ENCODE measurements at regions not wholly inside any gene's neighbourhood (a gene's known extent, or its start where the extent isn't known, plus 50 kb on each side); places are given as distances from the start of the nearest gene placed in this dataset.

DNA sequence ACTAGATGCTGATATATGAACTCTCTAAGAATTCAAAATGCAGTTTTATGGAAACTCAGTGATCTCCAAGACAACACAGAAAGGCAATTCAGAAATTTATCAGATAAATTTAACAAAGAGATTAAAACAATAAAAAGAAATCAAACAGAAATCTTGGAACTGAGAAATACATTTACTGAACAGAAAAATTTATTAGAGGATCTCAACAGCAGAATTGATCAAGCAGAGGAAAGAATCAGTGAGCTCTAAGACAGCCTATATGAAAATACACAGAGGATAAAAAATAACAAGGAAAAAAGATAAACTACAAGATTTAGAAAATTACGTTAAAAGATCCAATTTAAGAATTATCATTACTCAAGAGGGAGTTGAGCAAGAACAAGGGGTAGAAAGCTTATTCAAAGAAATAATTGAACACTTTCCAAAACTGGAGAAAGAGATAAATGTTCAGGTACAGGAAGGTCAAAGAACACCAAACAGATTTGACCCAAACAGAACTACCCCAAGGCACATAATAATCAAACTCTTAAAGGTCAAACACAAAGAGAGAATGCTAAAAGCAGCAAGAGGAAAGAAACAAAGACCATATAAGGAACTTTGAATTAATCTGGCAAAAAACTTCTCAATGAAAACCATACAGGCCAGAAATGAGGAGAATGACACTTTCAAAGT lies 103.1 kb downstream of the APIP start:
- FAIRE-seq (no peak), DNase-seq (ENCODE audit: low read depth) (no peak)
- Histone ChIP-seq H3K27me3 (ENCODE audit: insufficient read depth, low read length) (no peaks in the 10 kb centered on the region), H3K36me3 (ENCODE audit: insufficient read depth, low read length) (no peaks in the 10 kb centered on the region), H3K9me3 (ENCODE audit: insufficient read depth, low read depth, low read length) (no peaks in the 10 kb centered on the region), H3K4me2 (ENCODE audit: low read length) (no peak overlapping the region), H3K9ac (ENCODE audit: low read length) (no peak overlapping the region), H3K79me2 (ENCODE audit: insufficient read depth, low read length) (no peaks in the 10 kb centered on the region), H2AFZ (ENCODE audit: low read depth, low read length) (no peak overlapping the region), H3K4me1 (ENCODE audit: insufficient read depth, low read length) (peaks cover 2% of the 10 kb centered on the region), H3K4me3 (ENCODE audit: insufficient read depth, low read depth, low read length) (no peak overlapping the region), H4K20me1 (ENCODE audit: insufficient read depth, low read length) (no peaks in the 10 kb centered on the region), H3K27ac (ENCODE audit: low read depth, low read length) (no peak overlapping the region)
- Mint-ChIP-seq H3K4me3 (ENCODE audit: unreplicated experiment) (no peak overlapping the region), H3K4me1 (ENCODE audit: low read depth, unreplicated experiment) (peaks cover 7% of the 10 kb centered on the region), H3K36me3 (ENCODE audit: low read depth, unreplicated experiment) (peaks cover 11% of the 10 kb centered on the region), H3K27me3 (ENCODE audit: low read depth, unreplicated experiment) (no peaks in the 10 kb centered on the region), H3K27ac (ENCODE audit: unreplicated experiment) (no peak overlapping the region), H3K9me3 (ENCODE audit: unreplicated experiment) (peaks cover 10% of the 10 kb centered on the region)
- TF ChIP-seq, protein P1, sequence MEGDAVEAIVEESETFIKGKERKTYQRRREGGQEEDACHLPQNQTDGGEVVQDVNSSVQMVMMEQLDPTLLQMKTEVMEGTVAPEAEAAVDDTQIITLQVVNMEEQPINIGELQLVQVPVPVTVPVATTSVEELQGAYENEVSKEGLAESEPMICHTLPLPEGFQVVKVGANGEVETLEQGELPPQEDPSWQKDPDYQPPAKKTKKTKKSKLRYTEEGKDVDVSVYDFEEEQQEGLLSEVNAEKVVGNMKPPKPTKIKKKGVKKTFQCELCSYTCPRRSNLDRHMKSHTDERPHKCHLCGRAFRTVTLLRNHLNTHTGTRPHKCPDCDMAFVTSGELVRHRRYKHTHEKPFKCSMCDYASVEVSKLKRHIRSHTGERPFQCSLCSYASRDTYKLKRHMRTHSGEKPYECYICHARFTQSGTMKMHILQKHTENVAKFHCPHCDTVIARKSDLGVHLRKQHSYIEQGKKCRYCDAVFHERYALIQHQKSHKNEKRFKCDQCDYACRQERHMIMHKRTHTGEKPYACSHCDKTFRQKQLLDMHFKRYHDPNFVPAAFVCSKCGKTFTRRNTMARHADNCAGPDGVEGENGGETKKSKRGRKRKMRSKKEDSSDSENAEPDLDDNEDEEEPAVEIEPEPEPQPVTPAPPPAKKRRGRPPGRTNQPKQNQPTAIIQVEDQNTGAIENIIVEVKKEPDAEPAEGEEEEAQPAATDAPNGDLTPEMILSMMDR (IDR thresholded peaks at IDR 0.05; ENCODE audit: insufficient read depth, low read depth, low read length) = no peak
- TF ChIP-seq EZH2 (IDR thresholded peaks at IDR 0.05; ENCODE audit: insufficient read depth, low read length) = no peak

DNA sequence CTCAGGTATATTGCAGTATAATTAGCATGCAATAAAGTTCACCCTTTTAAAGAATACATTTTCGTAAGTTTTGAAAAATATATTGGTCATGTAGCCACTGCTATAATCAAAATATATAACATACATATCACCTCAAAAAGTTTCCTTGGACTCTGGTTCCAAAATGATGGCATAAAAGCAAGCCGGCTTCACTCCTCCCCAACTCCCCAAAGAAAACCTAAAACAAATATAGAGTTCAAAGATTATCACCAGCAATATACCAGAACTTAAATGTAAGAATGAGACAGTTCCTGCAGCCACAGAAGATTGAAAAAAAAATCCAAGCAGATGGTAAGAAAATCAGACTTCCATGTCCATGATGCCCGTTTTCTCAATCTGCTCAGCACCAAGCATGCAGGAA lies 104.3 kb downstream of the APIP start:
- DNase-seq (ENCODE audit: low read depth) (no peak), FAIRE-seq (no peak)
- Histone ChIP-seq H3K9me3 (ENCODE audit: insufficient read depth, low read depth, low read length) (no peaks in the 10 kb centered on the region), H3K4me1 (ENCODE audit: insufficient read depth, low read length) (peaks cover 2% of the 10 kb centered on the region), H3K4me3 (ENCODE audit: insufficient read depth, low read depth, low read length) (no peak overlapping the region), H3K79me2 (ENCODE audit: insufficient read depth, low read length) (no peaks in the 10 kb centered on the region), H4K20me1 (ENCODE audit: insufficient read depth, low read length) (no peaks in the 10 kb centered on the region), H3K36me3 (ENCODE audit: insufficient read depth, low read length) (no peaks in the 10 kb centered on the region), H3K27me3 (ENCODE audit: insufficient read depth, low read length) (no peaks in the 10 kb centered on the region), H3K27ac (ENCODE audit: low read depth, low read length) (no peak overlapping the region), H2AFZ (ENCODE audit: low read depth, low read length) (no peak overlapping the region), H3K4me2 (ENCODE audit: low read length) (no peak overlapping the region), H3K9ac (ENCODE audit: low read length) (no peak overlapping the region)
- Mint-ChIP-seq H3K27me3 (ENCODE audit: low read depth, unreplicated experiment) (no peaks in the 10 kb centered on the region), H3K9me3 (ENCODE audit: unreplicated experiment) (peaks cover 7% of the 10 kb centered on the region), H3K27ac (ENCODE audit: unreplicated experiment) (no peak overlapping the region), H3K4me3 (ENCODE audit: unreplicated experiment) (no peak overlapping the region), H3K36me3 (ENCODE audit: low read depth, unreplicated experiment) (peaks cover 7% of the 10 kb centered on the region), H3K4me1 (ENCODE audit: low read depth, unreplicated experiment) (peaks cover 7% of the 10 kb centered on the region)
- TF ChIP-seq, protein P1 (IDR thresholded peaks at IDR 0.05; ENCODE audit: insufficient read depth, low read depth, low read length) = no peak
- TF ChIP-seq EZH2 (IDR thresholded peaks at IDR 0.05; ENCODE audit: insufficient read depth, low read length) = no peak

DNA sequence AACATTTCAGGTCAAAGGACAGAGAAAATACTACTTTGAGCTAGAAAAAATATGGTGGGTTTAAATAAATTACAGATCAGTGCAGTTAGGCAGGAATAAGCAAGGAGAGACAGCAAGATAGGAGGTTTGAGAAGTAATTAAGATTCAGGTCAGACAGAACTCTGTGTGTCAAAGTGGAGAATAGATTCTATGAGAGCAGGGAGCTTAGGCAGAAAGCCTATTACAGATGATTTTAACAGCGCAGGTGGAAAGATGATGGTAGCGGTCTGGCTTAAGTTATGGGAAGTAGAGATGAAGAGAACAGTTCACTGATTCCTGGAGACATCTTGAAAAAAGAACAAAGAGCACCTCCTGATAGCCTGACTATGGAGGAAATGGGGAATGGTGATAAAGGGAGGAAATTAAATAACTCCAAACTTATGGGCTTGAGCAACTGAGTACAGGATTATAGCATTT lies 106.0 kb downstream of the APIP start:
- Histone ChIP-seq H4K20me1 (ENCODE audit: insufficient read depth, low read length) (no peaks in the 10 kb centered on the region), H3K4me1 (ENCODE audit: insufficient read depth, low read length) (peaks cover 2% of the 10 kb centered on the region), H3K79me2 (ENCODE audit: insufficient read depth, low read length) (no peaks in the 10 kb centered on the region), H3K9me3 (ENCODE audit: insufficient read depth, low read depth, low read length) (no peaks in the 10 kb centered on the region), H3K4me2 (ENCODE audit: low read length) (peak overlapping the region; percentile 10), H3K36me3 (ENCODE audit: insufficient read depth, low read length) (no peaks in the 10 kb centered on the region), H3K27ac (ENCODE audit: low read depth, low read length) (no peak overlapping the region), H3K27me3 (ENCODE audit: insufficient read depth, low read length) (no peaks in the 10 kb centered on the region), H3K9ac (ENCODE audit: low read length) (no peak overlapping the region), H2AFZ (ENCODE audit: low read depth, low read length) (no peak overlapping the region), H3K4me3 (ENCODE audit: insufficient read depth, low read depth, low read length) (no peak overlapping the region)
- DNase-seq (ENCODE audit: low read depth) (no peak), FAIRE-seq (no peak)
- peaks cover 7% of the 10 kb centered on the region for H3K4me1 Mint-ChIP-seq (ENCODE audit: low read depth, unreplicated experiment)
- no peaks in the 10 kb centered on the region for H3K27me3 Mint-ChIP-seq (ENCODE audit: low read depth, unreplicated experiment)
- H3K4me3 Mint-ChIP-seq (ENCODE audit: unreplicated experiment) = no peak overlapping the region
- peaks cover 7% of the 10 kb centered on the region for H3K9me3 Mint-ChIP-seq (ENCODE audit: unreplicated experiment)
- H3K36me3 Mint-ChIP-seq (ENCODE audit: low read depth, unreplicated experiment) = peaks cover 7% of the 10 kb centered on the region
- no peak for TF ChIP-seq EZH2 (IDR thresholded peaks at IDR 0.05; ENCODE audit: insufficient read depth, low read length)
- TF ChIP-seq, protein P1 (IDR thresholded peaks at IDR 0.05; ENCODE audit: insufficient read depth, low read depth, low read length) = no peak
- H3K27ac Mint-ChIP-seq (ENCODE audit: unreplicated experiment) = no peak overlapping the region

Measured in astrocyte (in vitro differentiated cells and primary cell).